ENCODE measurements at regions not wholly inside any gene's neighbourhood (a gene's known extent, or its start where the extent isn't known, plus 50 kb on each side); places are given as distances from the start of the nearest gene placed in this dataset.
A peak's percentile ranks its signal among the peaks of the same experiment; 100 is the strongest.

DNA sequence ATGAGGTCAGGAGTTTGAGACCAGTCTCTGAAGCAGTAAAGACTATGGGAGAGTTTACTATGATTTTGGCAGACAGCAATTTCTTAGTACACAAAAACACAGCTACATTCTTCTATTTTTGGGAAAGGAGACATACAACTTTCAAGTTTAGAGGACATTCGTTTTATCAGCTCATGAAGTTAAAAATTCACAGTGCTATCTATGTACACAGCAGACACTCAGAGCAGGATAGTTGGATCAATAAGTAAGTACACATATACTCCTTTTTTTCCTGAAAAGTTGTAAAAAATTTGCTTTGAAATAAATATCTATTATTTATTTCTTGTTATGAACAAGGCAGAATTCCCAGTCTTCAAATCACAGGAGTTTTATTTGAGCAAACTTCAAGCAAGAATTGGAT lies 159.7 kb downstream of the SERPINI1 start:
- DNase-seq (ENCODE audit: low spot score) = no peak

DNA sequence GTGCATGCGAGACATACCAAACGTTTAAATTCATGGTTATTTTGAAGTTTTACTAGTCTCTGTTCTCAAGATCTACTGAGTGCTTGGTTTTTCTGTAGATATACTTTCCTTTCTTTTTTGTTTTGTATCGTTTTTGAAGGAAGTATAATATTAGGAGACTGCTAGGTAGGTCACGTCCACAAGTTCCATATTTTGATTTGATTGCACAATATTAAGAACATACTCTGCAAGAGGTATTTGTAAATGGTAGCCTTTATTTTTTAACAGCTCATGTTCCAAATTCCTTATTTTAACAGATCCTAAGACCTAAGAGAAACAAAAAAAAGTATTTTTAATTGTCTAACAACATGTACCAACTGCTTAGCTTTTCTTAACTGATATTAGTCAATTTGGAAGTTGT lies 156.7 kb downstream of the SERPINI1 start:
- DNase-seq (ENCODE audit: low spot score) = no peak

DNA sequence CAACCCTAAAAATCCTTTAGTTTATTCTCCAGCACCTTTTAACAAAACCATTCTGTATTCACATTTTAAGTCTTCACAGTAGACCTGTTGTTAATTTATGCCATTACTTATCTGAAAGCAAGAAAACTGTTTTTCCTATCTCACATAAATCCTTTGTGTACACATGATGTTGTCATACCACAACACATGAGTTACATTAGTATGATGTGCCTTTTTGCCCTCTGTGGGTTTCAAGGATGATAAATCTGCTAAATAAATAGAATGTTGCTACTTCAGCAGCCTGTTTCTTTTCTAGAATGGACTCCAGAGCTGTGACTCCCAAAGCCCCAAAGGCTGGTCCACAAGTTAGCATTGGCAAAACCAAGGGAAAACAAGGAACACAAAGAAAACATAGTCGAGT lies 151.6 kb downstream of the SERPINI1 start:
- no peak for DNase-seq (ENCODE audit: low spot score)

DNA sequence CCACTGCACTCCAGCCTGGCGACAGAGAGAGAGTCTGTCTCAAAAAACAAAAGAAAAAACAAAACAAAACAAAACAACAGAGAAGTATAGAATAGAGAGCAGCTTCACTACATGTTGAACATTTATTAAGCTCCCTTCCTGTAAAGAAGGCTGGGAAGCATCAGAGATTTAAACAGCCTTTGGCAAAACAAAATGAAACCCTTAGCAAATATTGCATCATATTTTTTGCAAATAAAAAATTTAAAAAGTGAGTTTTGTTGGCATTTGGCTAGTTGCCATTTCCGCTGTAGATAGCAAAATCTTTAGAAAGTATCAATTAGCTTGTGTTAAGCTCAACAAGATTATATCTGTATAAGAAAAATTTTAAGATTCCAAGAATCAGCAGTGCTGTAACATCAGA lies 151.2 kb downstream of the SERPINI1 start:
- DNase-seq (ENCODE audit: low spot score) = no peak

DNA sequence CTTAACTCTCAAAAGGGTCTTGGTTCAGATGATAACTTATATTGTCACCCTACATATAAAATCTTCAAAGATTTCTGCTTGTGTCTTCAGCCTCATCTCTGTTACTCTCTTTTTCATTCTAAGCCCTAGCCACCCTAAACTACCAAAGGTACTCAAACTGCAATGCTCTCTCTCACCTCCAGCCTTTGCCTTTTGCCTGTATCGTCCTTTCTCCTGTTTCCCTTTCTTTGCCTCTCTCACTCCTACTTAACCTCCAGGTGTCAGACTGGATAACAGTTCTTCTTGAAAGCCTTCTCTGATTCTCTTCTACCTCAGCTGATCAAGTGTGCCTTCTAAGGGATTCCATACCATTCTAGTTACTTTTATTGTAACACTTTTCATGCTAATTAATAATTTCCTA lies 149.8 kb downstream of the SERPINI1 start:
- no peak for DNase-seq (ENCODE audit: low spot score)

DNA sequence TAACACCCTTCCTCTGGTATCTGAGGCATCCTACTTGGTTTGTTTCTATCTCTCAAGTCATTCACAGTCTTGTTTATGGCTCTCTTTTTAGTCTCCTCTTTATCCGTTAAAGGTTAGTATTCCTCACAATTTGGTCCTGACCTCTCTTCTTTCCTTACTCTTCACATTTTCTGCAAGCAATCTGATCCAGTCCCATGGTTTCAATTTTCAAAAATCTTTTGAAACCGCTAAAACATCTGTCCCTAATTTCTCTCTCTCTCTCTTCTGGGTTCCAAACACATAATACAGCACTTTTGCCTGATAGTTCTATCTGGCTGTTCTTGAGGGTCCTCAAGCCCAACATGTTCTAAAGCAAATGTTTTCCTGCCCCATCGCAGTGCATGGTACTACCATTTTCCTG lies 149.0 kb downstream of the SERPINI1 start:
- no peak for DNase-seq (ENCODE audit: low spot score)

DNA sequence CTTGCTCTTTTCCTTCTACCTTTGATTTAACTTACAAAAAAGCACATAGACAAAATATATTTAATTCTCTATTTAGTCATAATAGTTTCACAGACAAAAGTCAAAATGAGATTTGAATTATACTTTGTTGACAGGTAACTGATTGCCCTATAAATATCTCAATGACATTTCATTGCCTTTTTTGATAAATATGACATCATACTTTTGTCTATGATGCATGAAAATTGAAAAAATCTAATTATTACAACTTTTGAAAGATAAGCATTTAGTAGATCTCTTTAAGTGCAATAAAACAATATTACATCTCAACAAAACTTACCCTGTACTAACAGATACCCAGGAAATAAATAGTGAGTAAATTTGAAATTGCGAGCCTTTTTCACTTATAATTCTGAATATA lies 147.9 kb downstream of the SERPINI1 start:
- DNase-seq (ENCODE audit: low spot score) = no peak

DNA sequence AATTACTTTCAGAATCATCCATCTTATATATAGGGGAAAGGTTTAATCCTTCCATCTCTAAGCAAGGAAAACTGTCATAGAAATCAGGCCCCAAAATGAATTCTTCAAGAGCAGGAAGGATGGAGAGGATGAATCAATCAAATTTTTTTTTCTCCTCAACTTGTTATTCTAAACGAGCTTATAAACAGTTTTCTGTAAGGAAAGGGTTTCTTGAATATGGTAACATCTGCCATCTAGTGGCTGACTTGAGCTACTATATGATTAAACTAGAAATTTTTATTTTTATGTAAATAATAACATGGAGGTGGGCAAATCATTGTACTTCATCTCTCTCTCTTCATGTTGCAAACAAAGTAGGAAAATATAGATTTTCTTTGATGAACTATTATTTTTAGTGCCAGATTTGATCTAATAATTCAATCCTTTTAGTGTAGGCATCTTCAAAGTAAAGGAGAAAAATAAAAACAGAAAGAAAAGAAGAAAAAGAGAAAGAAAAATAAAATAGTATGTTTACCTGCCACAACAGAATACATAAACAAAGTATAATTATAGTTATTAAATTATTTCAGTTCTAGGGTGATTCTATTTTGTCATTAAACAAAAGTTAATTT lies 146.6 kb downstream of the SERPINI1 start:
- DNase-seq (ENCODE audit: low spot score) = peak; percentile 59

DNA sequence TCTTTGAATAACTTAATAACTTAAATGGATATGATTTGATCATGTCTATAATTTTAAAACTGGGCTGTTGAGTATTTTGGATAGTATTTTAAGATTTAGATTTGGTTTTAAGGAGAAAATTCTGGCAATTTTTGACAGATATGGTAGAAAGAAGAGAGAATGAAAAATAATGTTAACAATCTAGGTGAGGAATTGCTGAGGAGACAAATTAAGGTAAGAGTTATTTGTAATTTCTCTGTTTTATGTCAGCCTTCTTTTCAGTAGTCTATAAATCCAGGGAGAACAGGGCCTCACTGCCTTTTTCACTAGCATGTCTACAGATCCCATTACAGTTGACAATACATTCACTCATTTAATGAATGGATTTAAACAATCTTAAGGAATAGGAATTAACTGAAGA lies 144.7 kb downstream of the SERPINI1 start:
- DNase-seq (ENCODE audit: low spot score) = no peak

DNA sequence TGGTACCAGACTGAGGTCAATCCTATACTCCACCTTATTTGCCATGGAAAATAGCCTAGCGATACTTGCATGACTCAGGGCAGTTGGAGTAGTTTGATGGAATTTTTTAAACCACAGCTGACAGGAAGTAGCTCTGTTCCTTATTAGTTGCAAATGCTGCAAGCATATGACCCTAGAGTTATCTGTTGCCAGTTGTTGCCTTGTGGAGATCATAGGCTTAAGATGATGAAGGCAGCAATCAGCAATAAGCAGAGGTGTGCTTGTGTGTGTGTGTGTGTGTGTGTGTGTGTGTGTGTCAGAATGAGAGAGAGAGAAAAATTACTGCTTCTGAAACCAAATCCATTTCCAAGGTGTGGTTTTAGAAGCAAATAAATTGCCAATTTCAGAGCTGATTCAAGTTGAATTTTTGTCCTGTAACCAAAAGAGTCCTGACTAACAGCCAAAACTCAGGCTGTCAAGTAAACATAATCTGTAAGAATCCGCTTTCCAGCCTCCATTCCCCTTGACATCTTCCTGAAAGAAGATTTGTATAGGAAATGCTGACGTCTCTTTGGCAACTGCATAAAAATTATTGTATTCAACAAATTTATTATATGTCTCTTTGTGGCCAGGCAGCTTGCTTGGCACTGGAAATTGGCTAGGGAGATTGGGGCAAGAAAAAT lies 141.2 kb downstream of the SERPINI1 start:
- DNase-seq (ENCODE audit: low spot score) = peak; percentile 7
